Stimulated activated effector memory CD8-positive, alpha-beta T cell treated with anti-CD3 and anti-CD28 coated beads, Interleukin-12 subunit alpha, Interleukin-12 subunit beta, amount 100 ng/mL, for 72 hours (primary cell): ENCODE measurements at regions not wholly inside any gene's neighbourhood (a gene's known extent, or its start where the extent isn't known, plus 50 kb on each side); places are given as distances from the start of the nearest gene placed in this dataset.
A peak's percentile ranks its signal among the peaks of the same experiment; 100 is the strongest.

Source experiments
- ATAC-seq: fragments of 150-1000 bp; cut with Tn5 transposase; 2 replicates; pipeline ENCODE4 v1.10.0; 2021
- DNase-seq, 2 donors: peaks; one replicate each; pipeline ENCODE4 v3.0.0; 2021 to 2022; ENCODE audit warnings: low spot score in 2 of 2
- H3K27ac Mint-ChIP-seq: one replicate; pipeline ENCODE4 v1.8.0; 2022; ENCODE audit warnings: mild to moderate bottlenecking, mixed read lengths
- H3K36me3 Mint-ChIP-seq: one replicate; pipeline ENCODE4 v1.8.0; 2022; ENCODE audit warnings: mild to moderate bottlenecking, mixed read lengths
- H3K4me1 Mint-ChIP-seq: one replicate; pipeline ENCODE4 v1.8.0; 2022; ENCODE audit warnings: mixed read lengths
- H3K4me3 Mint-ChIP-seq: one replicate; pipeline ENCODE4 v1.8.0; 2022; ENCODE audit warnings: mild to moderate bottlenecking, mixed read lengths
- H3K9me3 Mint-ChIP-seq: one replicate; pipeline ENCODE4 v1.8.0; 2022; ENCODE audit warnings: mixed read lengths

- H3K4me3 Mint-ChIP-seq: no peak overlapping the region
- no peaks in the 10 kb centered on the region for H3K36me3 Mint-ChIP-seq
- no peak overlapping the region for H3K27ac Mint-ChIP-seq
- DNase-seq (no peak), ATAC-seq (no peak)
- H3K9me3 Mint-ChIP-seq: no peaks in the 10 kb centered on the region
- no peaks in the 10 kb centered on the region for H3K4me1 Mint-ChIP-seq
Observed at GRCh38 chr3:8103954-8104353, 397.7 kb upstream of the LMCD1 start.

GRCh38 chr3:8106921-8107320 is 394.7 kb upstream of the LMCD1 start:
- H3K4me3 Mint-ChIP-seq: no peak overlapping the region
- H3K36me3 Mint-ChIP-seq: no peaks in the 10 kb centered on the region
- no peaks in the 10 kb centered on the region for H3K4me1 Mint-ChIP-seq
- H3K27ac Mint-ChIP-seq: no peak overlapping the region
- no peaks in the 10 kb centered on the region for H3K9me3 Mint-ChIP-seq
- ATAC-seq (no peak), DNase-seq (no peak)

- ATAC-seq (peak; percentile 75), DNase-seq (peak in 1 of 2 donors; percentile 55)
- H3K4me3 Mint-ChIP-seq: no peak overlapping the region
- no peaks in the 10 kb centered on the region for H3K36me3 Mint-ChIP-seq
- no peak overlapping the region for H3K27ac Mint-ChIP-seq
- no peaks in the 10 kb centered on the region for H3K9me3 Mint-ChIP-seq
- H3K4me1 Mint-ChIP-seq: no peaks in the 10 kb centered on the region
Observed at GRCh38 chr3:8110966-8111798, 390.4 kb upstream of the LMCD1 start.

GRCh38 chr3:8112587-8112986 is 389.0 kb upstream of the LMCD1 start:
- Mint-ChIP-seq H3K9me3 (no peaks in the 10 kb centered on the region), H3K4me1 (no peaks in the 10 kb centered on the region), H3K4me3 (no peak overlapping the region), H3K27ac (no peak overlapping the region), H3K36me3 (no peaks in the 10 kb centered on the region)
- DNase-seq (no peak), ATAC-seq (no peak)

GRCh38 chr3:8113626-8114025 is 388.0 kb upstream of the LMCD1 start:
- no peaks in the 10 kb centered on the region for H3K4me1 Mint-ChIP-seq
- ATAC-seq: no peak
- DNase-seq: no peak
- no peak overlapping the region for H3K27ac Mint-ChIP-seq
- peaks cover 4% of the 10 kb centered on the region for H3K9me3 Mint-ChIP-seq
- no peak overlapping the region for H3K4me3 Mint-ChIP-seq
- no peaks in the 10 kb centered on the region for H3K36me3 Mint-ChIP-seq

- Mint-ChIP-seq H3K4me3 (no peak overlapping the region), H3K27ac (no peak overlapping the region), H3K4me1 (no peaks in the 10 kb centered on the region), H3K36me3 (no peaks in the 10 kb centered on the region), H3K9me3 (no peaks in the 10 kb centered on the region)
- DNase-seq (no peak), ATAC-seq (no peak)
Observed at GRCh38 chr3:8128686-8129085, 372.9 kb upstream of the LMCD1 start.

GRCh38 chr3:8136553-8136952 is 365.1 kb upstream of the LMCD1 start:
- Mint-ChIP-seq H3K27ac (no peak overlapping the region), H3K4me1 (no peaks in the 10 kb centered on the region), H3K4me3 (no peak overlapping the region), H3K9me3 (no peaks in the 10 kb centered on the region), H3K36me3 (no peaks in the 10 kb centered on the region)
- DNase-seq (no peak), ATAC-seq (no peak)

GRCh38 chr3:8143186-8143585 is 358.4 kb upstream of the LMCD1 start:
- no peaks in the 10 kb centered on the region for H3K4me1 Mint-ChIP-seq
- no peaks in the 10 kb centered on the region for H3K9me3 Mint-ChIP-seq
- ATAC-seq (no peak), DNase-seq (no peak)
- no peaks in the 10 kb centered on the region for H3K36me3 Mint-ChIP-seq
- H3K4me3 Mint-ChIP-seq: no peak overlapping the region
- H3K27ac Mint-ChIP-seq: no peak overlapping the region

GRCh38 chr3:8145661-8146060 is 356.0 kb upstream of the LMCD1 start:
- Mint-ChIP-seq H3K4me3 (no peak overlapping the region), H3K27ac (no peak overlapping the region), H3K4me1 (no peaks in the 10 kb centered on the region), H3K9me3 (no peaks in the 10 kb centered on the region), H3K36me3 (no peaks in the 10 kb centered on the region)
- ATAC-seq: no peak
- DNase-seq: no peak

GRCh38 chr3:8147711-8148110 is 353.9 kb upstream of the LMCD1 start:
- H3K4me1 Mint-ChIP-seq: no peaks in the 10 kb centered on the region
- H3K9me3 Mint-ChIP-seq: no peaks in the 10 kb centered on the region
- ATAC-seq: no peak
- DNase-seq: no peak
- no peak overlapping the region for H3K4me3 Mint-ChIP-seq
- H3K36me3 Mint-ChIP-seq: no peaks in the 10 kb centered on the region
- H3K27ac Mint-ChIP-seq: no peak overlapping the region

- Mint-ChIP-seq H3K36me3 (no peaks in the 10 kb centered on the region), H3K4me3 (no peak overlapping the region), H3K4me1 (no peaks in the 10 kb centered on the region), H3K9me3 (no peaks in the 10 kb centered on the region), H3K27ac (no peak overlapping the region)
- no peak for ATAC-seq
- no peak for DNase-seq
Observed at GRCh38 chr3:8152821-8153418, 348.7 kb upstream of the LMCD1 start.

- no peaks in the 10 kb centered on the region for H3K36me3 Mint-ChIP-seq
- no peak for DNase-seq
- no peaks in the 10 kb centered on the region for H3K4me1 Mint-ChIP-seq
- no peak overlapping the region for H3K4me3 Mint-ChIP-seq
- H3K27ac Mint-ChIP-seq: no peak overlapping the region
- ATAC-seq: no peak
- no peaks in the 10 kb centered on the region for H3K9me3 Mint-ChIP-seq
Observed at GRCh38 chr3:8153800-8154199, 347.8 kb upstream of the LMCD1 start.

GRCh38 chr3:8154617-8155016 is 347.0 kb upstream of the LMCD1 start:
- DNase-seq (no peak), ATAC-seq (no peak)
- H3K36me3 Mint-ChIP-seq: no peaks in the 10 kb centered on the region
- no peak overlapping the region for H3K27ac Mint-ChIP-seq
- H3K4me1 Mint-ChIP-seq: no peaks in the 10 kb centered on the region
- H3K9me3 Mint-ChIP-seq: no peaks in the 10 kb centered on the region
- no peak overlapping the region for H3K4me3 Mint-ChIP-seq

GRCh38 chr3:8156138-8156537 is 345.5 kb upstream of the LMCD1 start:
- Mint-ChIP-seq H3K4me3 (no peak overlapping the region), H3K27ac (no peak overlapping the region)

GRCh38 chr3:8156831-8157230 is 344.8 kb upstream of the LMCD1 start:
- Mint-ChIP-seq H3K9me3 (no peaks in the 10 kb centered on the region), H3K36me3 (no peaks in the 10 kb centered on the region), H3K4me3 (no peak overlapping the region), H3K27ac (no peak overlapping the region), H3K4me1 (no peaks in the 10 kb centered on the region)
- DNase-seq (no peak), ATAC-seq (no peak)

More at GRCh38 chr3:8156138-8156537, 345.5 kb upstream of the LMCD1 start:
- H3K36me3 Mint-ChIP-seq: no peaks in the 10 kb centered on the region
- H3K9me3 Mint-ChIP-seq: no peaks in the 10 kb centered on the region
- no peak for DNase-seq
- ATAC-seq: no peak
- no peaks in the 10 kb centered on the region for H3K4me1 Mint-ChIP-seq

GRCh38 chr3:8157640-8158039 is 344.0 kb upstream of the LMCD1 start:
- Mint-ChIP-seq H3K4me1 (no peaks in the 10 kb centered on the region), H3K4me3 (no peak overlapping the region), H3K36me3 (no peaks in the 10 kb centered on the region), H3K27ac (no peak overlapping the region), H3K9me3 (no peaks in the 10 kb centered on the region)
- DNase-seq (no peak), ATAC-seq (no peak)
